ENCODE measurements at regions not wholly inside any gene's neighbourhood (a gene's known extent, or its start where the extent isn't known, plus 50 kb on each side); places are given as distances from the start of the nearest gene placed in this dataset.
A peak's percentile ranks its signal among the peaks of the same experiment; 100 is the strongest.
"Not testable (repeated sequence)": the region's sequence is repeated elsewhere in the genome, so short reads cannot be mapped to it uniquely, and the experiment has no call there.

DNA sequence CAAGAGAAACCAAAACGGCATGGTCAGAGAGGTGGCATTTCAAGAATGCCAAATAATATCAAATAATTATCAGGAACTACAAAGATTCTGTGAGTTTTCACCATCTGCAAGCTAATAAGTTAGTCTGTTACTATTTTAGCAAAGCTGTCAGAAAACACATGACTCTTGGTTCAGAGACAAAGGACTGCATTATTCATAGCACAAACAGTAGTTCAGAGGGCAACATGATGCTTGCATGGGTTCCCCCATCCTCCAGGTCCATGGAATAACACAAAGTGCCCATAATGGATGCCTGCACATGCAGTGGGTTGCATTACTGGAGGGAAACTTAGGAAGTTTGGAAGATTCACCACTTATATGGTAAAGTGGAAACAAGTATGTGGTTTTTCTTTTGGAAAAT lies 228.8 kb upstream of the ALCAM start:
- Histone ChIP-seq H3K36me3 (no peaks in the 10 kb centered on the region), H3K4me3 (no peak overlapping the region), H3K9me3 (no peaks in the 10 kb centered on the region), H3K27me3 (no peaks in the 10 kb centered on the region)
- no peak for DNase-seq

DNA sequence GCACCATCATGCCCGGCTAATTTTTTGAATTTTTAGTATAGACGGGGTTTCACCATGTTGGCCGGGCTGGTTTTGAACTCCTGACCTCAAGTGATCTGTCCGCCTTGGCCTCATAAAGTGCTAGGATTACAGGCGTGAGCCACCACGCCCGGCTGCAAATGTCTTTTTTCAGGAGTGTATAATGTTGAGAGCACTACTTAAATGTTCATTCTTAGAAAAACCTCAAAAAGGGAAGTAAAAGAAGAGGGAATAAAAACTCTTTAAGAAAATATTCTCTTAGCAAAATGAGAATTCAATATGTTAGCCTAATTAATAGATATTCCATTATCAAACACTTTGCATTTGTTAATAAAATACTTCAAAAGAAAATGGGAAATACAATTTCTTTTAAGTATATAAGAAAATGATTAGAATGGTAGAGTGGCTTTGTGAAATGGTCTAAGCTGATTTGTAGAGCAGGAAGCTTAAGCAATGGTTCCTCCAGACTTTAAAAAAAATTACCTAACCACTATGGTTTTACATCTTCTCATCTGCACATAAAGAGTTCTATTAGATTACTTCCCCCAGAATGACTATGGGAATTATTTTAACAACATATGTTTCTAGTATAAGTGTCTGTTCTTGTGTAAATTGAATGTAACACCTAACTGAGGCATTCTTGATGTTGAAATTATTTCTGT lies 226.7 kb upstream of the ALCAM start:
- Histone ChIP-seq H3K4me3 (no peak overlapping the region), H3K36me3 (no peaks in the 10 kb centered on the region), H3K27me3 (no peaks in the 10 kb centered on the region), H3K9me3 (no peaks in the 10 kb centered on the region)
- no peak for DNase-seq

DNA sequence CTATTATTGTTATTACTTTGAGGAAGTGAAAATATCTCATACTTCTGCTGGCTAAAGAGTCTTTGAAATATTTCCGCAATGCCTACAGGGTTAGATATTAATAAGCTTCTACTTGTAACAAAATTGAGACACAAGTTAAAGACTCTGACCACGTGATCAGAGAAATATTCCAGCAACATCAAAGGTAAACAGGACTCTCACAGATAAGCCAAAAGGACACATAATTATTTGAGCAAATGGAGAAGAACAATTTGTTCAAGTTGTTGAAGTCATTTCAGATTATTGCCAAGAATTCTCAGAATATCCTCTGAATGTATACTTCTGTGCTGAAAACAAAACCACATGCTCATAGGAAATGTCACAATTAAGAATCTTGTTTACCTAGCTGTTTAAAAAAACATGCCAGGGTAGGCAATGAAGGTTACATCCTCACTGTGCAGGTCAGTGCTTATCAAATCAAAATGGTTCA lies 225.8 kb upstream of the ALCAM start:
- Histone ChIP-seq H3K9me3 (no peaks in the 10 kb centered on the region), H3K36me3 (no peaks in the 10 kb centered on the region), H3K27me3 (no peaks in the 10 kb centered on the region), H3K4me3 (no peak overlapping the region)
- no peak for DNase-seq

DNA sequence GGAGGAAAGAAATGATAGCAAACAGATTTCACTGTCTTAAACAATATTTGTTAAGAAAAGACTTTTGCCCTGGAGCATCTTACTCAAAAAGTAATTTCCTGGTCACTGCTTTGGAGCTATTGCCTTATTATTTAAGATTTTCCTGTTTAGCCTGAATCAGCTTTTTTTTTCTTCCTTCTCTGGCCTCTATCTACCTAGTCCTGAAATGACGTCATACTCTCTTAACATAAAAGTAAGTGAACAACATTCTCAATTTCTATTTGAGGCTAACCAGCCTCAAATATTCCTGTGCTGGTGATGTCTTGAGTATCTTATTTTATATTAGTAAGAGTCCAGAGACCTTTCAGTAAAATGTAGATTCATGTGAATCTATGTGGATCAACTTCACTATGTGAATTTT lies 221.9 kb upstream of the ALCAM start:
- no peak for DNase-seq
- no peak overlapping the region for H3K4me3 ChIP-seq

DNA sequence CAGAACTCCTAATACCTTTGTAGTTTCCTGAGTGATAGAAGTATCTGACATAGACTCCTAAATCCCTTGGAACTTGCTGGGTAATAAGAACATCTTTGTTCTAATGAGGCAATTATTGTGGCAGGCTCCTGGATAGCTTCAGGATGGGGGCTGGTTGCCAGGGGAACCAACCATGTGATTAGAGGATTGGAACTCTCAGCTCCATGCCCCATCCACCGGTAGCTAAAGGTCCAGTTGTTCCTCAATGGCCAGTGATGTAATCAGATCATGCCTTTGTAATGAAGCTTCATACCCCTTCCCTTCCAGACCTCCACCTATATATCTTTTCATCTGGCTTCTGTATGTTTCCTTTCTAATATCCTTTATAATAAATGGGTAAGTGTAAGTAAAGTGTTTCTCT lies 221.2 kb upstream of the ALCAM start:
- DNase-seq: no peak
- Histone ChIP-seq H3K36me3 (no peaks in the 10 kb centered on the region), H3K4me3 (no peak overlapping the region), H3K9me3 (no peaks in the 10 kb centered on the region; the same call in 1 of the 2 replicates), H3K27me3 (no peaks in the 10 kb centered on the region)

More for the DNA sequence above, 221.9 kb upstream of the ALCAM start:
- Histone ChIP-seq H3K9me3 (no peaks in the 10 kb centered on the region; the same call in 1 of the 2 replicates), H3K27me3 (no peaks in the 10 kb centered on the region), H3K36me3 (no peaks in the 10 kb centered on the region)

DNA sequence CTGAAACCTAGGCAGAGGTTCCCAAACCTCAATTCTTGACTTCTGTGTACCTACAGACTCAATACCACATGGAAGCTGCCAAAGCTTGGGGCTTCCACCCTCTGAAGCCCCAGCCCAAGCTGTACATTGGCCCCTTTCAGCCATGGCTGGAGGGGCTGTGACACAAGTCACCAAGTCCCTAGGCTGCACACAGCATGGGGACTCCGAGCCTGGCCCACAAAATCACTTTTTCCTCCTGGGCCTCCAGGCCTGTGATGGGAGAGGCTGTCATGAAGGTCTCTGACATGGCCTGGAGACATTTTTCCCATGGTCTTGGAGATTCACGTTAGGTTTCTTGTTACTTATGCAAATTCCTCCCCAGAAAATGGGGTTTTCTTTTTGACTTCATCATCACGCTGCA lies 217.5 kb upstream of the ALCAM start:
- not testable (repeated sequence) for H3K27me3 ChIP-seq, H3K9me3 ChIP-seq, DNase-seq, H3K4me3 ChIP-seq, H3K36me3 ChIP-seq

DNA sequence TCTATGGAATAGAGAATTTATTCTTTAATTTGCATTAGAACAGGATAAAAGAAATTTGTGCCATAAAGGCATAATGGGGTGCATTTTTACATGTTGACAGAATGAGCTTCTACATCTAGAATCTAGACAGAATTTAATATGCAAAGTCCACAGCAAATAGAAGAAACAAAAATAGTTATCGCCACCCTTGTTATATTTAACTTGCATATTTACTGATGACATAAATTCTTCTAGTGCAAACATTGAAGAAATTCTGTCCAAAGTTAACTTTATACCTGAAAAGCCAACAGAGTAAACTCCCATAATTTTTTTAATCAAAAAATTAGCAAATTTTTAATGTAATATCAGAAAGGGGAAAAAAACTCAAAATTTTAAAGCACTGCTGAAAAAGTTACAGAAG lies 213.7 kb upstream of the ALCAM start:
- H3K9me3 ChIP-seq: no peaks in the 10 kb centered on the region; the same call in 1 of the 2 replicates
- H3K27me3 ChIP-seq: no peaks in the 10 kb centered on the region
- no peak for DNase-seq
- H3K36me3 ChIP-seq: no peaks in the 10 kb centered on the region
- no peak overlapping the region for H3K4me3 ChIP-seq

DNA sequence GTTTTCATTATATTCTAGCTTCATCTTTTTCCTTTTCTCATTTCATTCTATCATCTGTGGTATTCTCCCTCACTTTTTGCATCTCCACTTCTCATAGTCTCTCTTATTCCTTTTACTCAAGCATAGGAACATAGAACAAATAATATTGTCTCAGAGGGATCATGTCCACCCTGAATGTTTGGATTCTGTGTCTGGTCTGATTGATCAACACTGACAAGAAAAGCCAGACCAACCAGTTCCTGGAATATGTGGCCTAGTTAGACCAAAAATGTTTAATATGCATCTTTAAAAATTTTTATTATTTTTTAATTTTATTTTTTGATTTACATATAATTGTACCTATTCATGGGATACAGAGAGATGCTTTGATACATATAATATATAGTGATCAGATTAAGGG lies 212.0 kb upstream of the ALCAM start:
- Histone ChIP-seq H3K4me3 (no peak overlapping the region), H3K27me3 (no peaks in the 10 kb centered on the region), H3K9me3 (no peaks in the 10 kb centered on the region; the same call in 1 of the 2 replicates), H3K36me3 (no peaks in the 10 kb centered on the region)
- DNase-seq: no peak

DNA sequence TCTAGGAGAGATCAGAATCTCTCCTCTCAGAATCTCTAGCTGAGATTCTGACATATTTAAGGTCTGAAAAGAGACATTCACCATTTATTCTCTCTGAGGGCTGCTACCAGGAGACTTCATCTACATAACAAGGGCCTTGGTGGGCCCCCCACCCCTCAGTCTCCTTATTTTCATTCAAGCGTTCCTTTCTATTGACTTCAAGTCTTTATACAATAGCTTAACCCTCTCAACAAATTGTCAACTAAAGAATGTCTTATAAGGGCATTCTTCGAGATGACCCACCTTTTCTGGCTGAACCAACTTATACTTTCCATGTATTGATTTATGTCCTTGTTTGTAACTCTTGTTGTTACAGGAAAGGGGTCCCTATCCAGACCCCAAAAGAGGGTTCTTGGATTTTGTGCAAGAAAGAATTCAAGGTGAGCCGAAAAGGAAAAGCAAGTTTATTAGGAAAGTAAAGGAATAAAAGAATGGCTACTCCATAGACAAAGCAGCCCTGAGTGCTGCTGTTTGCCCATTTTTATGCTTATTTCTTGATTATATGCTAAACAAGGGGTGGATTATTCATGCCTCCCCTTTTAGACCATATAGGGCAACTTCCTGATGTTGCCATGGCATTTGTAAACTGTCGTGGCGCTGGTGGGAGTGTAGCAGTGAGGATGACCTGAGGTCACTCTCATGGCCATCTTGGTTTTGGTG lies 209.5 kb upstream of the ALCAM start:
- Histone ChIP-seq H3K4me3 (no peak overlapping the region), H3K36me3 (no peaks in the 10 kb centered on the region), H3K27me3 (no peaks in the 10 kb centered on the region), H3K9me3 (no peaks in the 10 kb centered on the region)
- no peak for DNase-seq

DNA sequence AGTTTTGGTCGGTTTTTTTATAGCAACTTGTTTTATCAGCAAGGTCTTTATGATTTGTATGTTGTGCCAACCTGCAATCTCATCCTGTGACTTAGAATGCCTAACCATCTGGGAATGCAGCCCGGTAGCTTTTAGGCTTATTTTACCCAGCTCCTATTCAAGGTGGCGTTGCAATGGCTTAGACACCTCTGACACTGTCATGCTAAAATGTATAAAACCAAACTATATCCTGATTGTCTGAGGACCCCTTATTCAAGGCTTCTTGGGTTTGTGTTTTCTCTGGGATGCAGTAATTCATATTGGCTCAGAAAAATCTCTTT lies 209.0 kb upstream of the ALCAM start:
- Histone ChIP-seq H3K36me3 (no peaks in the 10 kb centered on the region), H3K27me3 (no peaks in the 10 kb centered on the region), H3K9me3 (no peaks in the 10 kb centered on the region), H3K4me3 (no peak overlapping the region)
- DNase-seq: no peak

DNA sequence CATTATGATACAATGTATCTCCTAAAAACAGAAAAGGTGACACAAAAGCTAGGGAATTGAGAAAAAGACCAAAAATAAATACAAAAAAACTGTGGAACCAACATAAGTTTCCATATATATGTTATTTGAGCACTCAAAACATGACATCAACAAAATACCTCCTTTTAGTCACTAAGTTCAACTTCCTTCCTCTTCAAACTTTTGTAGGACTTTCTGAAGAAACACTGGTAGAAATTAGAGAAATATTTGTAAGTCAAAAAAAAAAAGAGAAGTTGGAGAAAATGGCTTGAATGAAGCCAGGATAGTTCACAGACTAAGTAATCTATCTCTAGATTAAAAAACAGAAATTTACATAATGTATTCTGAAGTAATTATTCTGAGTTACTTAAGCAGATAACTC lies 208.4 kb upstream of the ALCAM start:
- Histone ChIP-seq H3K36me3 (no peaks in the 10 kb centered on the region), H3K4me3 (no peak overlapping the region), H3K27me3 (no peaks in the 10 kb centered on the region), H3K9me3 (no peaks in the 10 kb centered on the region)
- no peak for DNase-seq

DNA sequence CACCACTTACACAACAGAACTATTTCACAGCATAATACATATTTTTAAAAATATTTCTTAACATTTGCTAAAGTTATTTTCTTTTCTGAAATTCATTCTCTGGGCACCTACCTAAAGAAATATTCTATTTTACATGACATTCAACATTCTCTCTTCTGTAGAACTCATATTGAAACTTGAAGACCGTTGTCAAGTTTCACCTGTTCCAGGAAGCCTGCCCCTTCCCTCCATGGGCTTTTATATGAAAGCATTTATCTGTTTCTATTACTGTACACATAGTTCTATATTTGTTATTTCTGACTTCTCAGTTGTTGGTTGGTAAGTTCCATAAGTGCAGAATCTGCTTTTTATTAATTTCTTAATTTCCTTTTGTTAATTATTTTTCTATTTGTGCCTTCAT lies 204.3 kb upstream of the ALCAM start:
- Histone ChIP-seq H3K36me3 (no peaks in the 10 kb centered on the region), H3K9me3 (no peaks in the 10 kb centered on the region), H3K27me3 (no peaks in the 10 kb centered on the region), H3K4me3 (no peak overlapping the region)
- DNase-seq: no peak

DNA sequence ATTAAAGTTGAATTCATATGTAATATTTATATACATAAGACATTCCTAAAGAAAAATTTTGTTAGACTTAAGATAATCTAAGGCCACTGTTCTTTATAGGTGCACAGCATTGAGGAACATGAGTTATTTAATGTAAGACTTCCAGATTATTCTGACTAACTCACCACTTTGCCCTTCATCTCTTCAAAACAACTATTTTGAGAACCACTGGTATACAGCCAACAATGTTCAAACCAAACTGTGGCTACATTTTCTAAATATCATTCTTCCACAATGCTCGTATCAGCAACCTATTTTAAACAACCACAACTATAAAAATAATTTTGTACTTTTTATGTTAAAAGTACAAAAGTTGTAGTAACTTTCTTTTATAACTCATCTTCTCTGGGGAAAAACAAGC lies 199.8 kb upstream of the ALCAM start:
- Histone ChIP-seq H3K36me3 (no peaks in the 10 kb centered on the region), H3K27me3 (no peaks in the 10 kb centered on the region), H3K4me3 (no peak overlapping the region), H3K9me3 (no peaks in the 10 kb centered on the region)
- no peak for DNase-seq

DNA sequence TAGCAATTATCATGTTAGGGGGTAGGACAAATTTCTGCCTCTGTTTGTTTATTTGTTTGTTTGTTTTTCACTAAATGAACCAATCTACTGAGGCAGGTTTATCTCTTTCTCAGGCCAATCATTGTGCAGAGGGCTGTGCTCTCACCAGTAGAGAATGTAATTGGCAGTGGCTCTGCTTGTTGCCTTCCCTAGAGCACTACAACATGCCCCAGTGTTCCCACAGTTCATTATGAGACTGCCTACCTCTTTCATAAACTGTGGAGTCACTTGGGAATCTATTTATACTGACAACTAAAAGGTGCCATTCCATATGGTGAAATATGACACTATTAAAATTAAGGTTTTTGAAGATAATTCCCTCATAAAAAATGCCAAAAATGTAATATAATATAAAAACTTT lies 196.3 kb upstream of the ALCAM start:
- no peak overlapping the region for H3K4me3 ChIP-seq
- DNase-seq: no peak
- H3K36me3 ChIP-seq: no peaks in the 10 kb centered on the region
- H3K9me3 ChIP-seq: no peaks in the 10 kb centered on the region
- no peaks in the 10 kb centered on the region for H3K27me3 ChIP-seq

DNA sequence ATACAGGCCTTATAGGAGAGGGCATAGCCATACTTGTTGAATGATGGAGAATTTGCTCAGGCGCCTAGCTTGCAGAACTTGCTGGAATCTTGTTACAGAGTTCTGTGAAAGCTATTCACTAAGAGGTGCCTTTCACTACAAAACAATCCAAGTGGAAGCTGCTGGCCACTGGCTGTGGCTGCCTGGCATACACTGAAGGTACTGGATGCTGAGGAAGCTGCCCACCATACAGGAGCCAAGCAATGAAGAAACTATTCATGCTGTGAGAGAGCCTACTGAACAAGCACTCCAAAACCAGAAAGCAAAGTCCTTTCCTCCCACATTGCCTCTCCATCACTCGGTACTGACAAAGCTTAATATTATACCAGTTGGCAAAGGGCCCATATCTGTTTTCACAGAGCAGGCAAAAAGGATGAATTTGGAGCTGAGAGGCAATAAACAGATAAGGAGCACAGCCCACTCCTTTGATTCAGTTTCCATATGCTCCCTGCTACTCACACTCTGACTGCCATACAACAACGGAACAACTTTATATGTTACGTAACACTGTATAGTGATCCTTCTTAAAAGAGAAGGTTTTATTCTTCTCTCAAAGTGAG lies 192.6 kb upstream of the ALCAM start:
- Histone ChIP-seq H3K9me3 (no peaks in the 10 kb centered on the region), H3K36me3 (no peaks in the 10 kb centered on the region), H3K4me3 (no peak overlapping the region), H3K27me3 (no peaks in the 10 kb centered on the region)
- DNase-seq: no peak

DNA sequence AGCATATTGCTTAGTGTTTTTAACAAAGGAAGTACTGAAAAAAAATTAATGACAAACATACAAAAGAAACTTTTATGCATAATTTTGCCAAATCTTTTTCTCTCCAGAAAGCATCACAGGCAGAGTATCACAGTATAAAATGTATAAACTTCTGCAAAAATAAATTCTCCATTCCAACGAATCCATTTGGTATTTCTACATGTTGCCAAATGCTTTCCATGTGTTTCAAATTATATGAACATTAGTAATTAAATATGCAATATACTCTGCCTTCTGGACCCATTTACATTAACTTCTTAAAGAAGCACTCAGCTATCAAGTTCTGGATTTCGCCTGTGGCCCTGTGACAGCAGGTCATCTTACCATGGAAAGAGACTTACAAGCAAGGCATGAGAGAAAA lies 189.1 kb upstream of the ALCAM start:
- Histone ChIP-seq H3K9me3 (no peaks in the 10 kb centered on the region), H3K4me3 (no peak overlapping the region), H3K27me3 (no peaks in the 10 kb centered on the region), H3K36me3 (no peaks in the 10 kb centered on the region)
- DNase-seq: no peak

DNA sequence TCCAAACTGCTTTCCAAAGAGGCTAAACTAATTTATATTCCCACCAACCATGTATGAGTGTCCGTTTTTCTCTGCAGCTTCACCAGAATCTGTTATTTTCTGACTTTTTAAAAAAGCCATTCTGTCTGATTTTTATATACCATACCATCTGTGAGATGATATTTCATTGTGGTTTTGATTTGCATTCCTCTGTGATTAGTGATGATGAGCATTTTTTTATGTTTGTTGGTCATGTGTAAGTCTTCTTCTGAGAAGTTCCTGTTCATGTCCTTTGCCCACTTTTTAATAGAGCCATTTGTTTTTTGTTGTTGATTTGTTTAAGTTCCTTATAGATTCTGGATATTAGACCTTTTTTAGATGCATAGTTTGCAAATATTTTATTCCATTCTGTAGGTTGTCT lies 179.4 kb upstream of the ALCAM start:
- DNase-seq: no peak
- no peak overlapping the region for H3K4me3 ChIP-seq
- H3K9me3 ChIP-seq: peaks cover 11% of the 10 kb centered on the region
- no peaks in the 10 kb centered on the region for H3K36me3 ChIP-seq
- no peaks in the 10 kb centered on the region for H3K27me3 ChIP-seq

DNA sequence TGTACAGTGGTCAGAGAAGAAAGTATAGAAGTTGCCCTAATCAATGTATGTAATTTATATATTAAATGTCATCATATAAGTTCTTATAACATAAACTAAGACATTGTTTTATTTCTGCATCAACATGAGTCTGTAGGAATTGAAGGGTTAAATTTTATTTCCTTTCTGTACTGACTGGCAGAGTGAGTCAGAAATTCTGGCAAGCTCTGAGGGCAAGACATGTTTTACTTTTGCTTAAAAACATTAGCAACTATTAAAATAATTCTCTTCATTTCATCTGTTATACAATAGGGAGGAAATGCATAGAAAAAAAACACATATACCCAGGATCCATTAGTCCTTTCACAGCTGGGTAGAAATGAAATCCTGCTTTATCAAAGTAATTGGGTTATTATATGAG lies 171.4 kb upstream of the ALCAM start:
- H3K4me3 ChIP-seq: no peak overlapping the region
- no peaks in the 10 kb centered on the region for H3K36me3 ChIP-seq
- DNase-seq: peak; percentile 50
- H3K27me3 ChIP-seq: no peaks in the 10 kb centered on the region
- no peaks in the 10 kb centered on the region for H3K9me3 ChIP-seq
